GM18907 (cell line): ENCODE measurements at regions not wholly inside any gene's neighbourhood (a gene's known extent, or its start where the extent isn't known, plus 50 kb on each side); places are given as distances from the start of the nearest gene placed in this dataset.

Experiments
- ATAC-seq: cut with Tn5 transposase; IDR thresholded peaks from one replicate; pipeline ENCODE4 v1.9.1; 2021; ENCODE audit warnings: mild to moderate bottlenecking, moderate library complexity; ENCODE audit not compliant: unreplicated experiment

- no peak for ATAC-seq
Observed at GRCh38 chr22:49366437-49366836, 461.2 kb downstream of the BRD1 start.

- no peak for ATAC-seq
Observed at GRCh38 chr22:49365910-49366309, 461.8 kb downstream of the BRD1 start.

- ATAC-seq: no peak
Observed at GRCh38 chr22:49365191-49365837, 462.4 kb downstream of the BRD1 start.

GRCh38 chr22:49364398-49364797, 463.3 kb downstream of the BRD1 start:
- no peak for ATAC-seq

GRCh38 chr22:49363526-49364230, 464.0 kb downstream of the BRD1 start:
- no peak for ATAC-seq

GRCh38 chr22:49362211-49362839, 465.3 kb downstream of the BRD1 start:
- ATAC-seq: no peak

- ATAC-seq: no peak
Observed at GRCh38 chr22:49361164-49361563, 466.5 kb downstream of the BRD1 start.

GRCh38 chr22:49360746-49361145, 466.9 kb downstream of the BRD1 start:
- ATAC-seq: no peak

- ATAC-seq: no peak
Observed at GRCh38 chr22:49359076-49359475, 468.6 kb downstream of the BRD1 start.

GRCh38 chr22:49357661-49358440, 469.8 kb downstream of the BRD1 start:
- ATAC-seq: no peak

GRCh38 chr22:49356428-49356827, 471.2 kb downstream of the BRD1 start:
- ATAC-seq: no peak

- ATAC-seq: no peak
Observed at GRCh38 chr22:49355211-49355920, 472.3 kb downstream of the BRD1 start.

- no peak for ATAC-seq
Observed at GRCh38 chr22:49354516-49355210, 473.0 kb downstream of the BRD1 start.

GRCh38 chr22:49353235-49353634, 474.4 kb downstream of the BRD1 start:
- no peak for ATAC-seq

GRCh38 chr22:49352361-49353169, 475.1 kb downstream of the BRD1 start:
- ATAC-seq: no peak

GRCh38 chr22:49351761-49352227, 475.9 kb downstream of the BRD1 start:
- no peak for ATAC-seq

GRCh38 chr22:49350441-49351121, 477.1 kb downstream of the BRD1 start:
- ATAC-seq: no peak

- ATAC-seq: no peak
Observed at GRCh38 chr22:49349841-49350381, 477.8 kb downstream of the BRD1 start.
